ENCODE measurements at regions not wholly inside any gene's neighbourhood (a gene's known extent, or its start where the extent isn't known, plus 50 kb on each side); places are given as distances from the start of the nearest gene placed in this dataset.

DNA sequence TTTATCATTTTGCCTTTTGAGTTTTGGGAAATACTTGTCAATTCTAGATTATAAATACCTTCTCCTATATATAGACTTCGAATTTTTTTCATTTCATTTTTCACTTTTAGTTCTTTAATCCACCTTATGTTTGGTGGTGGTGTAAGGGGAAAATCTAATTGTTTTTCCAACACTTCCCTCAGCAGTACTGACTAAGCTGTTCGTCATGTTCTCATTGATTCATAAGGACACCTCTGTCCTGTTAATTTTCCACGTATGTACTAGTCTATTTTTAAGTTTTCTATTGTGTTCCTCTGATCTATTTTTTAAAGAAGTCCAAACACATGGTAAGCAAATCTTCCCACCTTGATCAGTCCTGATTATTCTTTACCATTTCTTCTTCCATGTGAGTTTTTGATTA lies 254.2 kb downstream of the SYK start:
- TF ChIP-seq ZFP30 (CRISPR knock-in tag; IDR thresholded peaks at IDR 0.05) (no peak), ESRRG (CRISPR knock-in tag; IDR thresholded peaks at IDR 0.05) (no peak), ZFP3 (CRISPR knock-in tag; IDR thresholded peaks at IDR 0.05) (no peak), RARB (CRISPR knock-in tag; IDR thresholded peaks at IDR 0.05) (no peak), SNAI2 (CRISPR knock-in tag; IDR thresholded peaks at IDR 0.05) (no peak), ZNF70 (CRISPR knock-in tag; IDR thresholded peaks at IDR 0.05) (no peak), ARNTL (CRISPR knock-in tag; IDR thresholded peaks at IDR 0.05; ENCODE audit: borderline replicate concordance, low read depth) (no peak), ZNF8 (CRISPR knock-in tag; IDR thresholded peaks at IDR 0.05) (no peak), ZNF565 (CRISPR knock-in tag; conservative IDR thresholded peaks at IDR 0.05; ENCODE audit: low read depth) (no peak), CSDC2 (CRISPR knock-in tag; IDR thresholded peaks at IDR 0.05) (no peak), GLIS3 (CRISPR knock-in tag; IDR thresholded peaks at IDR 0.05) (no peak), ISL1 (CRISPR knock-in tag; IDR thresholded peaks at IDR 0.05) (no peak), PPARA (CRISPR knock-in tag; IDR thresholded peaks at IDR 0.05; ENCODE audit: borderline replicate concordance) (no peak), OSR1 (CRISPR knock-in tag; IDR thresholded peaks at IDR 0.05) (no peak)
- TF ChIP-seq, protein P1, sequence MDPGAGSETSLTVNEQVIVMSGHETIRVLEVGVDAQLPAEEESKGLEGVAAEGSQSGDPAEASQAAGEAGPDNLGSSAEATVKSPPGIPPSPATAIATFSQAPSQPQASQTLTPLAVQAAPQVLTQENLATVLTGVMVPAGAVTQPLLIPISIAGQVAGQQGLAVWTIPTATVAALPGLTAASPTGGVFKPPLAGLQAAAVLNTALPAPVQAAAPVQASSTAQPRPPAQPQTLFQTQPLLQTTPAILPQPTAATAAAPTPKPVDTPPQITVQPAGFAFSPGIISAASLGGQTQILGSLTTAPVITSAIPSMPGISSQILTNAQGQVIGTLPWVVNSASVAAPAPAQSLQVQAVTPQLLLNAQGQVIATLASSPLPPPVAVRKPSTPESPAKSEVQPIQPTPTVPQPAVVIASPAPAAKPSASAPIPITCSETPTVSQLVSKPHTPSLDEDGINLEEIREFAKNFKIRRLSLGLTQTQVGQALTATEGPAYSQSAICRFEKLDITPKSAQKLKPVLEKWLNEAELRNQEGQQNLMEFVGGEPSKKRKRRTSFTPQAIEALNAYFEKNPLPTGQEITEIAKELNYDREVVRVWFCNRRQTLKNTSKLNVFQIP (CRISPR knock-in tag; IDR thresholded peaks at IDR 0.05; ENCODE audit: borderline replicate concordance, low read depth), result no peak
- TF ChIP-seq, protein P2, sequence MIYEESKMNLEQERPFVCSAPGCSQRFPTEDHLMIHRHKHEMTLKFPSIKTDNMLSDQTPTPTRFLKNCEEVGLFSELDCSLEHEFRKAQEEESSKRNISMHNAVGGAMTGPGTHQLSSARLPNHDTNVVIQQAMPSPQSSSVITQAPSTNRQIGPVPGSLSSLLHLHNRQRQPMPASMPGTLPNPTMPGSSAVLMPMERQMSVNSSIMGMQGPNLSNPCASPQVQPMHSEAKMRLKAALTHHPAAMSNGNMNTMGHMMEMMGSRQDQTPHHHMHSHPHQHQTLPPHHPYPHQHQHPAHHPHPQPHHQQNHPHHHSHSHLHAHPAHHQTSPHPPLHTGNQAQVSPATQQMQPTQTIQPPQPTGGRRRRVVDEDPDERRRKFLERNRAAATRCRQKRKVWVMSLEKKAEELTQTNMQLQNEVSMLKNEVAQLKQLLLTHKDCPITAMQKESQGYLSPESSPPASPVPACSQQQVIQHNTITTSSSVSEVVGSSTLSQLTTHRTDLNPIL (CRISPR knock-in tag; IDR thresholded peaks at IDR 0.05; ENCODE audit: low read depth), result no peak
- TF ChIP-seq, protein P3, sequence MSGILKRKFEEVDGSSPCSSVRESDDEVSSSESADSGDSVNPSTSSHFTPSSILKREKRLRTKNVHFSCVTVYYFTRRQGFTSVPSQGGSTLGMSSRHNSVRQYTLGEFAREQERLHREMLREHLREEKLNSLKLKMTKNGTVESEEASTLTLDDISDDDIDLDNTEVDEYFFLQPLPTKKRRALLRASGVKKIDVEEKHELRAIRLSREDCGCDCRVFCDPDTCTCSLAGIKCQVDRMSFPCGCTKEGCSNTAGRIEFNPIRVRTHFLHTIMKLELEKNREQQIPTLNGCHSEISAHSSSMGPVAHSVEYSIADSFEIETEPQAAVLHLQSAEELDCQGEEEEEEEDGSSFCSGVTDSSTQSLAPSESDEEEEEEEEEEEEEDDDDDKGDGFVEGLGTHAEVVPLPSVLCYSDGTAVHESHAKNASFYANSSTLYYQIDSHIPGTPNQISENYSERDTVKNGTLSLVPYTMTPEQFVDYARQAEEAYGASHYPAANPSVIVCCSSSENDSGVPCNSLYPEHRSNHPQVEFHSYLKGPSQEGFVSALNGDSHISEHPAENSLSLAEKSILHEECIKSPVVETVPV (CRISPR knock-in tag; IDR thresholded peaks at IDR 0.05), result no peak
- TF ChIP-seq, protein P4, sequence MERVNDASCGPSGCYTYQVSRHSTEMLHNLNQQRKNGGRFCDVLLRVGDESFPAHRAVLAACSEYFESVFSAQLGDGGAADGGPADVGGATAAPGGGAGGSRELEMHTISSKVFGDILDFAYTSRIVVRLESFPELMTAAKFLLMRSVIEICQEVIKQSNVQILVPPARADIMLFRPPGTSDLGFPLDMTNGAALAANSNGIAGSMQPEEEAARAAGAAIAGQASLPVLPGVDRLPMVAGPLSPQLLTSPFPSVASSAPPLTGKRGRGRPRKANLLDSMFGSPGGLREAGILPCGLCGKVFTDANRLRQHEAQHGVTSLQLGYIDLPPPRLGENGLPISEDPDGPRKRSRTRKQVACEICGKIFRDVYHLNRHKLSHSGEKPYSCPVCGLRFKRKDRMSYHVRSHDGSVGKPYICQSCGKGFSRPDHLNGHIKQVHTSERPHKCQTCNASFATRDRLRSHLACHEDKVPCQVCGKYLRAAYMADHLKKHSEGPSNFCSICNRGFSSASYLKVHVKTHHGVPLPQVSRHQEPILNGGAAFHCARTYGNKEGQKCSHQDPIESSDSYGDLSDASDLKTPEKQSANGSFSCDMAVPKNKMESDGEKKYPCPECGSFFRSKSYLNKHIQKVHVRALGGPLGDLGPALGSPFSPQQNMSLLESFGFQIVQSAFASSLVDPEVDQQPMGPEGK (CRISPR knock-in tag; IDR thresholded peaks at IDR 0.05; ENCODE audit: borderline replicate concordance), result no peak
- no peak for ATAC-seq

DNA sequence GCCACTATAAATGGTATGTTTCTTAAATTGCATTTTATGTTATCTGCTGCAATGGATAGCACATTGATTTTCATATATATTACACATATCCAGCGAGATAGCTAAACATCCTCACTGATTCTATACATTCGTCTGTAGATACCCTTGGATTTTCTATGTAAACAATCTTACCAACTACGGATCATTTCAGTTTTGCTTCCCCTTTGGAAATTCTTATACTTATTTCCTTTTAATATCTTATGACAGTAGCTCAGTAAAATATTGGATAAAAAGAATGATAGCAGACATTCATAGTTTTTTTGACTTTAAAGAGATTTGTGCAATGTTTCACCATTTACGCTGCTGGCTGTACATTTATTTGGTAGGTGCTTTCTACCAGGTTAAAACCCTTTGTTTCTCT lies 254.9 kb downstream of the SYK start:
- ATAC-seq, result no peak
- TF ChIP-seq, protein P5, sequence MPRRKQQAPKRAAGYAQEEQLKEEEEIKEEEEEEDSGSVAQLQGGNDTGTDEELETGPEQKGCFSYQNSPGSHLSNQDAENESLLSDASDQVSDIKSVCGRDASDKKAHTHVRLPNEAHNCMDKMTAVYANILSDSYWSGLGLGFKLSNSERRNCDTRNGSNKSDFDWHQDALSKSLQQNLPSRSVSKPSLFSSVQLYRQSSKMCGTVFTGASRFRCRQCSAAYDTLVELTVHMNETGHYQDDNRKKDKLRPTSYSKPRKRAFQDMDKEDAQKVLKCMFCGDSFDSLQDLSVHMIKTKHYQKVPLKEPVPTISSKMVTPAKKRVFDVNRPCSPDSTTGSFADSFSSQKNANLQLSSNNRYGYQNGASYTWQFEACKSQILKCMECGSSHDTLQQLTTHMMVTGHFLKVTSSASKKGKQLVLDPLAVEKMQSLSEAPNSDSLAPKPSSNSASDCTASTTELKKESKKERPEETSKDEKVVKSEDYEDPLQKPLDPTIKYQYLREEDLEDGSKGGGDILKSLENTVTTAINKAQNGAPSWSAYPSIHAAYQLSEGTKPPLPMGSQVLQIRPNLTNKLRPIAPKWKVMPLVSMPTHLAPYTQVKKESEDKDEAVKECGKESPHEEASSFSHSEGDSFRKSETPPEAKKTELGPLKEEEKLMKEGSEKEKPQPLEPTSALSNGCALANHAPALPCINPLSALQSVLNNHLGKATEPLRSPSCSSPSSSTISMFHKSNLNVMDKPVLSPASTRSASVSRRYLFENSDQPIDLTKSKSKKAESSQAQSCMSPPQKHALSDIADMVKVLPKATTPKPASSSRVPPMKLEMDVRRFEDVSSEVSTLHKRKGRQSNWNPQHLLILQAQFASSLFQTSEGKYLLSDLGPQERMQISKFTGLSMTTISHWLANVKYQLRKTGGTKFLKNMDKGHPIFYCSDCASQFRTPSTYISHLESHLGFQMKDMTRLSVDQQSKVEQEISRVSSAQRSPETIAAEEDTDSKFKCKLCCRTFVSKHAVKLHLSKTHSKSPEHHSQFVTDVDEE (CRISPR knock-in tag; IDR thresholded peaks at IDR 0.05), result no peak
- TF ChIP-seq ESRRG (CRISPR knock-in tag; IDR thresholded peaks at IDR 0.05) (no peak), CSDC2 (CRISPR knock-in tag; IDR thresholded peaks at IDR 0.05) (no peak), TCF4 (CRISPR knock-in tag; IDR thresholded peaks at IDR 0.05; ENCODE audit: borderline replicate concordance) (no peak), ZNF70 (CRISPR knock-in tag; IDR thresholded peaks at IDR 0.05) (no peak), ZNF8 (CRISPR knock-in tag; IDR thresholded peaks at IDR 0.05) (no peak), SNAI2 (CRISPR knock-in tag; IDR thresholded peaks at IDR 0.05) (no peak), PPARA (CRISPR knock-in tag; IDR thresholded peaks at IDR 0.05; ENCODE audit: borderline replicate concordance) (no peak), BACH2 (CRISPR knock-in tag; IDR thresholded peaks at IDR 0.05; ENCODE audit: borderline replicate concordance) (no peak), ISL1 (CRISPR knock-in tag; IDR thresholded peaks at IDR 0.05) (no peak), ZC3H10 (CRISPR knock-in tag; IDR thresholded peaks at IDR 0.05) (no peak), ARNTL (CRISPR knock-in tag; IDR thresholded peaks at IDR 0.05; ENCODE audit: borderline replicate concordance, low read depth) (no peak), RARB (CRISPR knock-in tag; IDR thresholded peaks at IDR 0.05) (no peak)
- TF ChIP-seq, protein P4 (CRISPR knock-in tag; IDR thresholded peaks at IDR 0.05; ENCODE audit: borderline replicate concordance), result no peak
- TF ChIP-seq, protein P3 (CRISPR knock-in tag; IDR thresholded peaks at IDR 0.05), result no peak
- TF ChIP-seq, protein P1 (CRISPR knock-in tag; IDR thresholded peaks at IDR 0.05; ENCODE audit: borderline replicate concordance, low read depth), result no peak
